Calu3 (cell line): ENCODE measurements at regions not wholly inside any gene's neighbourhood (a gene's known extent, or its start where the extent isn't known, plus 50 kb on each side); places are given as distances from the start of the nearest gene placed in this dataset.

Experiments used
- BruUV-seq: library from RNA; stranded (reverse); fragments of 400-500 nt; replicated peaks from 2 replicates; lab custom pipeline; 2021; lab: Mats Ljungman, UMichigan
- CTCF ChIA-PET: fragments of 300-600 bp; sonication (Branson Sonifier 250); formaldehyde crosslinking; loops from one replicate; lab custom pipeline; 2022; ENCODE audit warnings: antibody characterized with exemption; lab: Charles Lee
- DNase-seq: peaks from one replicate; pipeline ENCODE4 v3.0.0; 2022
- H3K27ac Mint-ChIP-seq: one replicate; pipeline ENCODE4 v1.8.0; 2022; ENCODE audit warnings: mixed read lengths; ENCODE audit not compliant: unreplicated experiment
- H3K27me3 Mint-ChIP-seq: one replicate; pipeline ENCODE4 v1.8.0; 2022; ENCODE audit warnings: mixed read lengths; ENCODE audit not compliant: unreplicated experiment
- H3K36me3 Mint-ChIP-seq: one replicate; pipeline ENCODE4 v1.8.0; 2022; ENCODE audit warnings: mild to moderate bottlenecking, moderate library complexity, mixed read lengths; ENCODE audit not compliant: insufficient read depth, unreplicated experiment
- H3K4me1 Mint-ChIP-seq: one replicate; pipeline ENCODE4 v1.8.0; 2022; ENCODE audit warnings: mild to moderate bottlenecking, low read depth, mixed read lengths; ENCODE audit not compliant: unreplicated experiment
- H3K4me3 Mint-ChIP-seq: one replicate; pipeline ENCODE4 v1.8.0; 2022; ENCODE audit warnings: mild to moderate bottlenecking, low read depth, moderate library complexity, mixed read lengths; ENCODE audit not compliant: unreplicated experiment
- H3K9me3 Mint-ChIP-seq: one replicate; pipeline ENCODE4 v1.8.0; 2022; ENCODE audit warnings: low read depth, mixed read lengths; ENCODE audit not compliant: unreplicated experiment
- CTCF ChIP-seq: fragments of 200-600 bp; IDR thresholded peaks from one replicate; pipeline ENCODE4 v1.8.0; 2022; ENCODE audit warnings: antibody characterized with exemption; ENCODE audit not compliant: unreplicated experiment
- intact Hi-C: fragments of 100-400 bp; cut with micrococcal nuclease; formaldehyde crosslinking; loops from one replicate; pipeline ENCODE4 v1.10.0; 2022; ENCODE audit not compliant: unreplicated experiment

GRCh38 chr6:45830441-45831139 is 185.1 kb downstream of the CLIC5 start:
- Mint-ChIP-seq H3K9me3 (no peaks in the 10 kb centered on the region), H3K27ac (no peak overlapping the region), H3K4me3 (no peak overlapping the region), H3K36me3 (no peaks in the 10 kb centered on the region), H3K27me3 (peaks cover 16% of the 10 kb centered on the region), H3K4me1 (no peaks in the 10 kb centered on the region)
- no TSS peak for BruUV-seq
- no peak for DNase-seq
- TF ChIP-seq CTCF = no peak
- CTCF ChIA-PET = no interaction called here
- intact Hi-C loops = no loop called here

- Mint-ChIP-seq H3K4me1 (no peaks in the 10 kb centered on the region), H3K27ac (no peak overlapping the region), H3K36me3 (no peaks in the 10 kb centered on the region), H3K27me3 (peaks cover 18% of the 10 kb centered on the region), H3K4me3 (no peak overlapping the region), H3K9me3 (no peaks in the 10 kb centered on the region)
- no peak for DNase-seq
- CTCF ChIA-PET = no interaction called here
- no TSS peak for BruUV-seq
- intact Hi-C loops = no loop called here
- TF ChIP-seq CTCF = no peak
These were observed 185.8 kb downstream of the CLIC5 start for GRCh38 chr6:45829873-45830272.

- H3K9me3 Mint-ChIP-seq = no peaks in the 10 kb centered on the region
- no peak overlapping the region for H3K4me3 Mint-ChIP-seq
- TF ChIP-seq CTCF = no peak
- BruUV-seq = no TSS peak
- CTCF ChIA-PET = no interaction called here
- no peaks in the 10 kb centered on the region for H3K36me3 Mint-ChIP-seq
- intact Hi-C loops = no loop called here
- peaks cover 33% of the 10 kb centered on the region for H3K27me3 Mint-ChIP-seq
- DNase-seq = no peak
- no peaks in the 10 kb centered on the region for H3K4me1 Mint-ChIP-seq
- H3K27ac Mint-ChIP-seq = no peak overlapping the region
These were observed 187.6 kb downstream of the CLIC5 start for GRCh38 chr6:45827952-45828530.

- TF ChIP-seq CTCF = no peak
- DNase-seq = no peak
- Mint-ChIP-seq H3K4me3 (no peak overlapping the region), H3K27me3 (peaks cover 33% of the 10 kb centered on the region), H3K4me1 (no peaks in the 10 kb centered on the region), H3K9me3 (peaks cover 3% of the 10 kb centered on the region), H3K36me3 (no peaks in the 10 kb centered on the region), H3K27ac (no peak overlapping the region)
- BruUV-seq = no TSS peak
- CTCF ChIA-PET = no interaction called here
- intact Hi-C loops = no loop called here
These were observed 192.8 kb downstream of the CLIC5 start for GRCh38 chr6:45822873-45823272.
